ENCODE measurements at regions not wholly inside any gene's neighbourhood (a gene's known extent, or its start where the extent isn't known, plus 50 kb on each side); places are given as distances from the start of the nearest gene placed in this dataset.
"Not testable (repeated sequence)": the region's sequence is repeated elsewhere in the genome, so short reads cannot be mapped to it uniquely, and the experiment has no call there.

- Histone ChIP-seq H3K4me1 (ENCODE audit: control insufficient read depth, extremely low read depth, insufficient read depth, low read length) (no peaks in the 10 kb centered on the region), H3K9me1 (replicated peaks; ENCODE audit: control insufficient read depth, extremely low read depth, insufficient read depth, low read length) (no peaks in the 10 kb centered on the region), H3K4me2 (ENCODE audit: insufficient read depth, low read length) (no peak overlapping the region), H2AFZ (ENCODE audit: low read depth, low read length) (no peak overlapping the region), H3K27ac (ENCODE audit: insufficient read depth, low read depth, low read length) (no peak overlapping the region), H3K27me3 (ENCODE audit: control insufficient read depth in 2 of 2, insufficient read depth in 2 of 2, low read length in 2 of 2) (no peaks in the 10 kb centered on the region), H3K4me3 (replicated peaks in 1 of 3; ENCODE audit: insufficient read depth in 1 of 3, low read depth in 1 of 3, low read length in 3 of 3) (no peak overlapping the region), H3K9me3 (replicated peaks; ENCODE audit: control insufficient read depth, insufficient read depth, low read length) (no peaks in the 10 kb centered on the region), H4K20me1 (replicated peaks; ENCODE audit: control insufficient read depth, extremely low read depth, insufficient read depth, low read length) (no peaks in the 10 kb centered on the region), H3K36me3 (ENCODE audit: control insufficient read depth in 2 of 2, extremely low read depth in 1 of 2, insufficient read depth in 2 of 2, low read length in 2 of 2) (no peaks in the 10 kb centered on the region), H3K79me2 (ENCODE audit: control insufficient read depth, insufficient read depth, low read length) (no peaks in the 10 kb centered on the region), H3K9ac (replicated peaks; ENCODE audit: extremely low read depth, insufficient read depth, low read length) (no peak overlapping the region)
- dilution Hi-C loops (cut with MboI; ENCODE audit: extremely low pct_ligation_motif_present, low sequenced_read_pairs): no loop called here
- intact Hi-C loops (cut with micrococcal nuclease): no loop called here
- no TSS peak for BruUV-seq (replicated peaks)
- no peak for FAIRE-seq
- CTCF ChIA-PET: no interaction called here
- no peak for DNase-seq (ENCODE audit: low read depth, low spot score)
- POLR2A ChIA-PET: no interaction called here
- TF ChIP-seq JUN (IDR thresholded peaks at IDR 0.05; ENCODE audit: borderline replicate concordance, insufficient read depth, insufficient read length, low read depth) (no peak), GATA2 (IDR thresholded peaks at IDR 0.05; ENCODE audit: insufficient read depth, insufficient read length, low read depth, low read length) (no peak), POLR2A (IDR thresholded peaks at IDR 0.05; ENCODE audit: low read depth, low read length) (no peak), MYC (IDR thresholded peaks at IDR 0.05; ENCODE audit: low read depth, low read length) (no peak), MAX (IDR thresholded peaks at IDR 0.05; ENCODE audit: insufficient read depth, insufficient read length) (no peak)
Measured at GRCh38 chr6:133788556-133788955, 100.4 kb upstream of the TCF21 start.

- CTCF ChIA-PET; BruUV-seq (replicated peaks): not testable (repeated sequence)
Measured at GRCh38 chr6:133789449-133789848, 99.5 kb upstream of the TCF21 start.

GRCh38 chr6:133790756-133791155, 98.2 kb upstream of the TCF21 start:
- H3K36me3 ChIP-seq (ENCODE audit: control insufficient read depth in 2 of 2, extremely low read depth in 1 of 2, insufficient read depth in 2 of 2, low read length in 2 of 2); H3K4me2 ChIP-seq (ENCODE audit: insufficient read depth, low read length); H2AFZ ChIP-seq (ENCODE audit: low read depth, low read length); H3K9me3 ChIP-seq (replicated peaks; ENCODE audit: control insufficient read depth, insufficient read depth, low read length); POLR2A ChIA-PET; H3K27me3 ChIP-seq (ENCODE audit: control insufficient read depth in 2 of 2, insufficient read depth in 2 of 2, low read length in 2 of 2); intact Hi-C loops (cut with micrococcal nuclease); BruUV-seq (replicated peaks); FAIRE-seq; H4K20me1 ChIP-seq (replicated peaks; ENCODE audit: control insufficient read depth, extremely low read depth, insufficient read depth, low read length); dilution Hi-C loops (cut with MboI; ENCODE audit: extremely low pct_ligation_motif_present, low sequenced_read_pairs); H3K79me2 ChIP-seq (ENCODE audit: control insufficient read depth, insufficient read depth, low read length); DNase-seq (ENCODE audit: low read depth, low spot score); H3K9ac ChIP-seq (replicated peaks; ENCODE audit: extremely low read depth, insufficient read depth, low read length); H3K4me3 ChIP-seq (replicated peaks in 1 of 3; ENCODE audit: insufficient read depth in 1 of 3, low read depth in 1 of 3, low read length in 3 of 3); H3K27ac ChIP-seq (ENCODE audit: insufficient read depth, low read depth, low read length); H3K4me1 ChIP-seq (ENCODE audit: control insufficient read depth, extremely low read depth, insufficient read depth, low read length); H3K9me1 ChIP-seq (replicated peaks; ENCODE audit: control insufficient read depth, extremely low read depth, insufficient read depth, low read length): not testable (repeated sequence)
- CTCF ChIA-PET: interaction anchor here (1.1 kb wide), 1 partner anchor 47 kb away, joined by 3 read pairs; no protein-coding TSS in a partner anchor

More at GRCh38 chr6:133789449-133789848, 99.5 kb upstream of the TCF21 start:
- H3K9ac ChIP-seq (replicated peaks; ENCODE audit: extremely low read depth, insufficient read depth, low read length); H3K36me3 ChIP-seq (ENCODE audit: control insufficient read depth in 2 of 2, extremely low read depth in 1 of 2, insufficient read depth in 2 of 2, low read length in 2 of 2); H2AFZ ChIP-seq (ENCODE audit: low read depth, low read length); FAIRE-seq; H3K4me3 ChIP-seq (replicated peaks in 1 of 3; ENCODE audit: insufficient read depth in 1 of 3, low read depth in 1 of 3, low read length in 3 of 3); DNase-seq (ENCODE audit: low read depth, low spot score); H3K4me2 ChIP-seq (ENCODE audit: insufficient read depth, low read length); POLR2A ChIA-PET; H3K27me3 ChIP-seq (ENCODE audit: control insufficient read depth in 2 of 2, insufficient read depth in 2 of 2, low read length in 2 of 2); H3K9me1 ChIP-seq (replicated peaks; ENCODE audit: control insufficient read depth, extremely low read depth, insufficient read depth, low read length); H4K20me1 ChIP-seq (replicated peaks; ENCODE audit: control insufficient read depth, extremely low read depth, insufficient read depth, low read length); H3K4me1 ChIP-seq (ENCODE audit: control insufficient read depth, extremely low read depth, insufficient read depth, low read length); H3K27ac ChIP-seq (ENCODE audit: insufficient read depth, low read depth, low read length); H3K79me2 ChIP-seq (ENCODE audit: control insufficient read depth, insufficient read depth, low read length); H3K9me3 ChIP-seq (replicated peaks; ENCODE audit: control insufficient read depth, insufficient read depth, low read length); dilution Hi-C loops (cut with MboI; ENCODE audit: extremely low pct_ligation_motif_present, low sequenced_read_pairs); intact Hi-C loops (cut with micrococcal nuclease): not testable (repeated sequence)

GRCh38 chr6:133795051-133795450, 93.9 kb upstream of the TCF21 start:
- BruUV-seq (replicated peaks); H2AFZ ChIP-seq (ENCODE audit: low read depth, low read length); H3K27ac ChIP-seq (ENCODE audit: insufficient read depth, low read depth, low read length); DNase-seq (ENCODE audit: low read depth, low spot score); CTCF ChIA-PET; H3K27me3 ChIP-seq (ENCODE audit: control insufficient read depth in 2 of 2, insufficient read depth in 2 of 2, low read length in 2 of 2); H3K36me3 ChIP-seq (ENCODE audit: control insufficient read depth in 2 of 2, extremely low read depth in 1 of 2, insufficient read depth in 2 of 2, low read length in 2 of 2); H3K9me3 ChIP-seq (replicated peaks; ENCODE audit: control insufficient read depth, insufficient read depth, low read length); POLR2A ChIA-PET; H3K9ac ChIP-seq (replicated peaks; ENCODE audit: extremely low read depth, insufficient read depth, low read length); H3K79me2 ChIP-seq (ENCODE audit: control insufficient read depth, insufficient read depth, low read length); FAIRE-seq; H3K4me3 ChIP-seq (replicated peaks in 1 of 3; ENCODE audit: insufficient read depth in 1 of 3, low read depth in 1 of 3, low read length in 3 of 3); H3K4me2 ChIP-seq (ENCODE audit: insufficient read depth, low read length); H3K9me1 ChIP-seq (replicated peaks; ENCODE audit: control insufficient read depth, extremely low read depth, insufficient read depth, low read length); H3K4me1 ChIP-seq (ENCODE audit: control insufficient read depth, extremely low read depth, insufficient read depth, low read length); intact Hi-C loops (cut with micrococcal nuclease); H4K20me1 ChIP-seq (replicated peaks; ENCODE audit: control insufficient read depth, extremely low read depth, insufficient read depth, low read length); dilution Hi-C loops (cut with MboI; ENCODE audit: extremely low pct_ligation_motif_present, low sequenced_read_pairs): not testable (repeated sequence)
